ENCODE measurements at regions not wholly inside any gene's neighbourhood (a gene's known extent, or its start where the extent isn't known, plus 50 kb on each side); places are given as distances from the start of the nearest gene placed in this dataset.

DNA sequence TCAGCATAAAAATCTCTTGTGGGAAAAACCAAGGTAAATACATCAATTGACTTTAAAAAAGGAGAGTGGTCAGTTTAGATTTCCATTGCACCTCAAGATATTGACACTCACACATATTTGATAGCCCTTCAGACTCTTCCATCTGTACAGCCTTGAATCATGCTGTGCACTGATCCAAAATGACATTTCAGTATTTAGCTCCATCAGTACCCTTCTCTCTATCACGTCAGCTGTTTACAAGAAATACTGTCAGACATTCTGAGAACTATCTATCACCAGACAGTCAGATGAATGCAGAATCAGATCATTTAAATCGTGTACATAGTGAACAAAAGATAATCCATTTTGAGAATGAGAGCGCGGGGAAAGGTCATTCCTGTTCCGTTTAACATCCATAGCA is 511.9 kb downstream of the RPL10L start:
- TF ChIP-seq, protein P1, sequence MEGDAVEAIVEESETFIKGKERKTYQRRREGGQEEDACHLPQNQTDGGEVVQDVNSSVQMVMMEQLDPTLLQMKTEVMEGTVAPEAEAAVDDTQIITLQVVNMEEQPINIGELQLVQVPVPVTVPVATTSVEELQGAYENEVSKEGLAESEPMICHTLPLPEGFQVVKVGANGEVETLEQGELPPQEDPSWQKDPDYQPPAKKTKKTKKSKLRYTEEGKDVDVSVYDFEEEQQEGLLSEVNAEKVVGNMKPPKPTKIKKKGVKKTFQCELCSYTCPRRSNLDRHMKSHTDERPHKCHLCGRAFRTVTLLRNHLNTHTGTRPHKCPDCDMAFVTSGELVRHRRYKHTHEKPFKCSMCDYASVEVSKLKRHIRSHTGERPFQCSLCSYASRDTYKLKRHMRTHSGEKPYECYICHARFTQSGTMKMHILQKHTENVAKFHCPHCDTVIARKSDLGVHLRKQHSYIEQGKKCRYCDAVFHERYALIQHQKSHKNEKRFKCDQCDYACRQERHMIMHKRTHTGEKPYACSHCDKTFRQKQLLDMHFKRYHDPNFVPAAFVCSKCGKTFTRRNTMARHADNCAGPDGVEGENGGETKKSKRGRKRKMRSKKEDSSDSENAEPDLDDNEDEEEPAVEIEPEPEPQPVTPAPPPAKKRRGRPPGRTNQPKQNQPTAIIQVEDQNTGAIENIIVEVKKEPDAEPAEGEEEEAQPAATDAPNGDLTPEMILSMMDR (IDR thresholded peaks at IDR 0.05) = no peak
- TF ChIP-seq POLR2A (IDR thresholded peaks at IDR 0.05) = no peak

Measured in thyroid gland (tissue), 4 donors.